Smooth muscle cell (in vitro differentiated cells): ENCODE measurements at regions not wholly inside any gene's neighbourhood (a gene's known extent, or its start where the extent isn't known, plus 50 kb on each side); places are given as distances from the start of the nearest gene placed in this dataset.

Experiments used
- DNase-seq: peaks from one replicate; lab custom pipeline; 2025; ENCODE audit not compliant: unreplicated experiment; lab: John Stamatoyannopoulos, UW
- H2AFZ ChIP-seq: fragments of 200-600 bp; sonication (generic); 2 replicates; pipeline ENCODE4 v1.6.0; 2016; ENCODE audit warnings: antibody characterized with exemption, low read depth, mild to moderate bottlenecking
- H3F3A ChIP-seq: fragments of 200-600 bp; sonication (generic); 2 replicates; pipeline ENCODE4 v1.6.0; 2017; ENCODE audit warnings: antibody characterized with exemption, low read depth
- H3K27ac ChIP-seq: fragments of 200-600 bp; sonication (generic); 2 replicates; pipeline ENCODE4 v1.5.1; 2016; ENCODE audit warnings: low read depth, mild to moderate bottlenecking
- H3K27me3 ChIP-seq: fragments of 200-600 bp; sonication (generic); 2 replicates; pipeline ENCODE4 v1.6.1; 2016; ENCODE audit warnings: low read depth, mild to moderate bottlenecking
- H3K36me3 ChIP-seq: fragments of 200-600 bp; sonication (generic); 2 replicates; pipeline ENCODE4 v1.5.1; 2016; ENCODE audit warnings: low read depth
- H3K4me1 ChIP-seq: fragments of 200-600 bp; sonication (generic); 2 replicates; pipeline ENCODE4 v1.5.1; 2016; ENCODE audit warnings: low read depth
- H3K4me2 ChIP-seq: fragments of 200-600 bp; sonication (generic); 2 replicates; pipeline ENCODE4 v1.6.0; 2016; ENCODE audit warnings: mild to moderate bottlenecking
- H3K4me3 ChIP-seq: fragments of 200-600 bp; sonication (generic); 2 replicates; pipeline ENCODE4 v1.5.1; 2016; ENCODE audit warnings: mild to moderate bottlenecking
- H3K79me2 ChIP-seq: fragments of 200-600 bp; sonication (generic); 2 replicates; pipeline ENCODE4 v1.6.0; 2016; ENCODE audit warnings: low read depth, mild to moderate bottlenecking
- H3K9ac ChIP-seq: fragments of 200-600 bp; sonication (generic); 2 replicates; pipeline ENCODE4 v1.6.0; 2016; ENCODE audit warnings: low read depth
- H3K9me3 ChIP-seq: fragments of 200-600 bp; sonication (generic); replicated peaks from 2 replicates; pipeline ENCODE4 v1.5.1; 2016; ENCODE audit warnings: low read depth
- H4K20me1 ChIP-seq: fragments of 200-600 bp; sonication (generic); 2 replicates; pipeline ENCODE4 v1.6.0; 2016; ENCODE audit warnings: low read depth
- CTCF ChIP-seq: fragments of 200-600 bp; sonication (generic); IDR thresholded peaks from 2 replicates; pipeline ENCODE4 v1.5.1; 2017; ENCODE audit warnings: borderline replicate concordance, mild to moderate bottlenecking, antibody characterized with exemption; ENCODE audit not compliant: insufficient read depth, poor library complexity, severe bottlenecking
- WGBS: methylation state at CpG from one replicate; pipeline ENCODE4 v1.1.7; 2016; ENCODE audit warnings: low lambda C conversion rate; 5-methylcytosine and 5-hydroxymethylcytosine counted together

- Histone ChIP-seq H3F3A (no peaks in the 10 kb centered on the region), H3K36me3 (no peaks in the 10 kb centered on the region)
Measured at GRCh38 chr20:12729326-12729725, 279.4 kb upstream of the SPTLC3 start.

GRCh38 chr20:12733811-12734210 is 275.0 kb upstream of the SPTLC3 start:
- Histone ChIP-seq H3K4me1 (no peaks in the 10 kb centered on the region), H4K20me1 (no peaks in the 10 kb centered on the region), H2AFZ (no peak overlapping the region), H3K4me2 (no peak overlapping the region), H3K27ac (no peak overlapping the region), H3K9me3 (no peaks in the 10 kb centered on the region), H3K27me3 (no peaks in the 10 kb centered on the region), H3K79me2 (no peaks in the 10 kb centered on the region), H3K9ac (no peak overlapping the region), H3K4me3 (no peak overlapping the region), H3K36me3 (no peaks in the 10 kb centered on the region), H3F3A (no peaks in the 10 kb centered on the region)
- 63% methylated on average over 3 of the region's 3 CpGs for WGBS
- no peak for TF ChIP-seq CTCF
- DNase-seq, result no peak

More at GRCh38 chr20:12729326-12729725, 279.4 kb upstream of the SPTLC3 start:
- no peak for DNase-seq
- TF ChIP-seq CTCF, result no peak
- Histone ChIP-seq H4K20me1 (no peaks in the 10 kb centered on the region), H3K27me3 (no peaks in the 10 kb centered on the region), H2AFZ (no peak overlapping the region), H3K4me1 (no peaks in the 10 kb centered on the region), H3K9ac (no peak overlapping the region), H3K27ac (no peak overlapping the region), H3K79me2 (no peaks in the 10 kb centered on the region), H3K4me3 (no peak overlapping the region), H3K4me2 (no peak overlapping the region), H3K9me3 (no peaks in the 10 kb centered on the region)

DNA sequence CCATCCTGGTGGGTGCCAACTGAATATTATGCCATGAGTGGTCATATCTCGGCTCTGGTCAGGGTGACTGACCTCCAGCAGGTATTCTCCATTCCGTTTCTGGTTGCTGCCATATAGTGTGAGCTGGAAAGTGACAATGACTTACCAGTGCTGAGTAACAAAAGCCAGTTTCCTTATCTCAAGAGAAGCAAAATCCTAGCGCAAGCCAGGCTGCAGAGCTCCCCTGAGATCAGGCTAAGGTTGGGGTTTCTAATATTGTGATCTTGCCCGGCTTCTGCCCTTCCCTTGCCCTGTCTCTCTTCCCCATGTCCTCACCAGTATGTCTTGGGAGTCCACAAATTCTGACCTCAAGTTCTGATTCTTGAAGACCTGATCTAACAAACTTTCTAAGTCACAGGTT is 271.3 kb upstream of the SPTLC3 start:
- no peak for DNase-seq
- WGBS, result 82% methylated on average over 4 of the region's 4 CpGs
- TF ChIP-seq CTCF, result no peak
- no peaks in the 10 kb centered on the region for H3K4me1 ChIP-seq
- no peak overlapping the region for H3K9ac ChIP-seq
- no peaks in the 10 kb centered on the region for H3K27me3 ChIP-seq
- no peak overlapping the region for H3K27ac ChIP-seq
- H2AFZ ChIP-seq, result no peak overlapping the region
- H3K4me3 ChIP-seq, result no peak overlapping the region
- H3F3A ChIP-seq, result no peaks in the 10 kb centered on the region
- no peaks in the 10 kb centered on the region for H3K79me2 ChIP-seq
- no peak overlapping the region for H3K4me2 ChIP-seq
- no peaks in the 10 kb centered on the region for H3K36me3 ChIP-seq
- no peaks in the 10 kb centered on the region for H3K9me3 ChIP-seq
- H4K20me1 ChIP-seq, result no peaks in the 10 kb centered on the region

DNA sequence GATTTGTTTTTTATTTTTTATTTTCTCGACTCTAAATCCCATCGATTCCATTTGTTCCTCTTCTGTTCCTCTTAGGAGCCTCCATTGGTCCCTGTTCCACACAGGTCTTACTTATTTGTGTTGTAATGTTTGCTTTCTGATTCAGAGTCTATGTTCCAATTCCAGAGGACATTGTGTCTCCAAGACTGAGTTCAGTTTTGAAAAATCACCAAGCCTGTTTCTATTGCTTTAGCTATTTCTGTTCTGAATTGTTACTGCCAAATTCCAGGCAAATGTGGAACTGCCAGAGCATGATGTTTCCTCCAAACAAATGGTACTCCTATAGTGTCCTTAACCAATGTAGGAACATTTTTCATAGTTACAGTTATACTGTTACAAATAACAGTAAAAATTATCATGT is 270.9 kb upstream of the SPTLC3 start:
- H3K4me1 ChIP-seq, result no peaks in the 10 kb centered on the region
- no peaks in the 10 kb centered on the region for H3K36me3 ChIP-seq
- no peak overlapping the region for H3K4me2 ChIP-seq
- no peak overlapping the region for H3K4me3 ChIP-seq
- DNase-seq, result no peak
- H3K9me3 ChIP-seq, result no peaks in the 10 kb centered on the region
- H3K9ac ChIP-seq, result no peak overlapping the region
- H4K20me1 ChIP-seq, result no peaks in the 10 kb centered on the region
- no peaks in the 10 kb centered on the region for H3K79me2 ChIP-seq
- H3K27ac ChIP-seq, result no peak overlapping the region
- WGBS, result 94% methylated on average over 2 of the region's 2 CpGs
- H3K27me3 ChIP-seq, result no peaks in the 10 kb centered on the region
- no peak overlapping the region for H2AFZ ChIP-seq
- no peak for TF ChIP-seq CTCF
- no peaks in the 10 kb centered on the region for H3F3A ChIP-seq
